Stimulated activated effector memory CD8-positive, alpha-beta T cell treated with anti-CD3 and anti-CD28 coated beads, Interleukin-12 subunit alpha, Interleukin-12 subunit beta, amount 100 ng/mL, for 72 hours (primary cell): ENCODE measurements at regions not wholly inside any gene's neighbourhood (a gene's known extent, or its start where the extent isn't known, plus 50 kb on each side); places are given as distances from the start of the nearest gene placed in this dataset.
"Not testable (repeated sequence)": the region's sequence is repeated elsewhere in the genome, so short reads cannot be mapped to it uniquely, and the experiment has no call there.

ENCODE experiments used
- ATAC-seq: fragments of 150-1000 bp; cut with Tn5 transposase; 2 replicates; pipeline ENCODE4 v1.10.0; 2021
- DNase-seq, 2 donors: peaks; one replicate each; pipeline ENCODE4 v3.0.0; 2021 to 2022; ENCODE audit warnings: low spot score in 2 of 2
- H3K27ac Mint-ChIP-seq: one replicate; pipeline ENCODE4 v1.8.0; 2022; ENCODE audit warnings: mild to moderate bottlenecking, mixed read lengths
- H3K36me3 Mint-ChIP-seq: one replicate; pipeline ENCODE4 v1.8.0; 2022; ENCODE audit warnings: mild to moderate bottlenecking, mixed read lengths
- H3K4me1 Mint-ChIP-seq: one replicate; pipeline ENCODE4 v1.8.0; 2022; ENCODE audit warnings: mixed read lengths
- H3K4me3 Mint-ChIP-seq: one replicate; pipeline ENCODE4 v1.8.0; 2022; ENCODE audit warnings: mild to moderate bottlenecking, mixed read lengths
- H3K9me3 Mint-ChIP-seq: one replicate; pipeline ENCODE4 v1.8.0; 2022; ENCODE audit warnings: mixed read lengths

GRCh38 chr6:44034391-44034861, 92.8 kb downstream of the MRPL14 start:
- Mint-ChIP-seq H3K4me1 (no peaks in the 10 kb centered on the region), H3K36me3 (no peaks in the 10 kb centered on the region), H3K4me3 (no peak overlapping the region), H3K27ac (no peak overlapping the region), H3K9me3 (no peaks in the 10 kb centered on the region)
- ATAC-seq (no peak), DNase-seq (no peak)

- H3K4me1 Mint-ChIP-seq, result no peaks in the 10 kb centered on the region
- H3K9me3 Mint-ChIP-seq, result no peaks in the 10 kb centered on the region
- no peak for DNase-seq
- H3K36me3 Mint-ChIP-seq, result no peaks in the 10 kb centered on the region
- ATAC-seq, result no peak
- H3K27ac Mint-ChIP-seq, result no peak overlapping the region
- H3K4me3 Mint-ChIP-seq, result no peak overlapping the region
Observed at GRCh38 chr6:44030812-44031454, 96.3 kb downstream of the MRPL14 start.

- DNase-seq, result no peak
- H3K4me3 Mint-ChIP-seq, result no peak overlapping the region
- H3K9me3 Mint-ChIP-seq, result no peaks in the 10 kb centered on the region
- no peak overlapping the region for H3K27ac Mint-ChIP-seq
- no peak for ATAC-seq
- no peaks in the 10 kb centered on the region for H3K4me1 Mint-ChIP-seq
- no peaks in the 10 kb centered on the region for H3K36me3 Mint-ChIP-seq
Observed at GRCh38 chr6:44029444-44030185, 97.6 kb downstream of the MRPL14 start.

GRCh38 chr6:44028789-44029310, 98.4 kb downstream of the MRPL14 start:
- no peak for DNase-seq
- Mint-ChIP-seq H3K4me3 (no peak overlapping the region), H3K9me3 (no peaks in the 10 kb centered on the region), H3K27ac (no peak overlapping the region), H3K36me3 (no peaks in the 10 kb centered on the region), H3K4me1 (no peaks in the 10 kb centered on the region)
- ATAC-seq, result no peak

DNA sequence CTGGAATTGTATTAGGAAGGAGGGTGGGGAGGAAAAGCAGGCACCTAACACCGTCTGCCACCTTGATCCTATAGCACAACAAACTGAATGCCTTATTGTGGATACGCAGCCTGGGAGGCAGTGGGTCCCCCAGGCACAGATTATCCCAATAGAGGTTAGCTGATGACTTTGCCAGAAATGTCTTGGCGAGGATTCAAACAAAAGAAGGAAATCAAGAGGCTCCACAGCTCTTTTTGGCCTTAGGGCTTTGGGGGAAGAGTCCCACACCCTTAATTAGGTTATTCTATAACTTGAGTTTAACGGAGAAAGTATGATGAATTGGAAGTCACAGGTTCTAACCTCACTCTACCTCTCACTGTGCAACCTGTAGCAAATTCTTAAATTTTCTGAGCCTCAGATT, 102.0 kb downstream of the MRPL14 start:
- H3K4me3 Mint-ChIP-seq, result no peak overlapping the region
- no peaks in the 10 kb centered on the region for H3K36me3 Mint-ChIP-seq
- H3K4me1 Mint-ChIP-seq, result no peaks in the 10 kb centered on the region
- no peak overlapping the region for H3K27ac Mint-ChIP-seq
- ATAC-seq, result no peak
- DNase-seq, result no peak
- H3K9me3 Mint-ChIP-seq, result no peaks in the 10 kb centered on the region

DNA sequence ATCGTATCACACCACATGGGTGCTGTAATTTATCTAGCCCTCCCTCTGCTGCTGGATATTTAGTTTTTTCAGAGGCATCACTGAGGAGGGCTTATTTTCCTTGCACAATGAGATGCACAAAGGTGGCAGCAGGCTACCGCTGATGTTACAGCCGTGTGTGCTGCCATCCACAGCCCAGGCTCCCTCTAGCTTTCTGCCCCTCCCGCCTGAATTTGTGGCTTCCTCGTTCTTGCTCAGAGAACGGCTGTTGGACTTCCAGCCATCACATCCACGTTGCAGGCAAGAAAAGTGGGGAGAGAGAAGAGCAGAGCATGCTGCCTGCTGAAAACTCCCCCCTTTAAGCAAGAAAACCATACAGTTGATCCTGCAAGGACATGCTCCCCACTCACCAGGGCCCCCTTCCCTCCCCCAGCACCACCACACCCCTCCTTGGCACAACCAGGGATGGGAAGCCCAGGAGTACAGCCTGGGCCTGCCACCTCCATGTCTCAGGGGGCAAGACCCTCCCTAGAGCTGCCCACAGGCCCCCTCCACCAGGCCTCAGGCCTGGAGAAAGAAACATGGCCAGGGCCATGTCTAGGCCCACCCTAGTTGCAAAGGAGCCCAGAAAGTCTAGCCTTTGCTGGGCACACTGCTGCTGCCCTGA, 102.6 kb downstream of the MRPL14 start:
- Mint-ChIP-seq H3K9me3 (no peaks in the 10 kb centered on the region), H3K36me3 (no peaks in the 10 kb centered on the region), H3K27ac (no peak overlapping the region), H3K4me3 (no peak overlapping the region), H3K4me1 (no peaks in the 10 kb centered on the region)
- ATAC-seq, result no peak
- DNase-seq, result no peak

DNA sequence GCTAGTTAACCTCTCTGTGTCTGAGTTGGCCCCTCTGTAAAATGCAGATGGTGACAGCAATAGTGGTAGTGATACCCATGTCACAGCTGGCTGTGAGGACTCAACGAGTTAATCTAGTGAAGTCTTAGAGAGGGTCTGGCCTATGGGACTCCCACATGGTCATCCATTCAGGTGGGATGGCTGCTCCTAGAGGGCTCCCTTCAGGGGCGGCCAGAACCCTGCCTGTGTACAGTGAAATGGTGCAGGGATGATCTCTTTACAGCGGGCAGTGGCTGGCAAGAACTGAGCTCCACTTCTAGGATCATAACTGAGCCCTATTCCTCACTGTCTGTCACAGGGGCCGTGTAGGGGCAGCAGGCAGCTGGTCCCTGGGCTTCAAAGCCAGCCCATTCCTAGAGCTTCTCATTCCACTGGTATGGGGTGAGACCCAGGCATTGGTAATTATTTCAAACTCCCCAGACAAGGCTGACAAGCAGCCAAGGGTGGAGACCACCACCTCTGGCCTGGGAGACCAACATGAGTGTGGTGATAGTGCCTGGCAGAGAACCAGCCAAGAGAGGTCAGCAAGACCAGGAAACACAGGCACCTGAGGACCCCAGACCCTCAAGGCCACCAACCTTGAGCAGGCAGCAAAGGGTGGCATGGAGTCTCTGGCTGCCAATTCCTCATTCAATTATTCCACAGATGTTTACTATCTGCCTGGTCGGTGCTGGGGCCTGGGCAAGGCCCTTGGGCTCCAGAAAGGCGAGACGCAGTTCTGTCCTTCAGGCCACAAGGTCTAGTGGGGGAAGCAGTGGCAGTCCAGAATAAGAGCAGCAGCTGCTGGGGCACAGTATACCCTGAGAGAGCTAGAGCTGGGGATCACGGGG, 103.4 kb downstream of the MRPL14 start:
- ATAC-seq (no peak), DNase-seq (no peak)
- Mint-ChIP-seq H3K9me3 (no peaks in the 10 kb centered on the region), H3K36me3 (no peaks in the 10 kb centered on the region), H3K4me1 (no peaks in the 10 kb centered on the region), H3K27ac (no peak overlapping the region), H3K4me3 (no peak overlapping the region)

DNA sequence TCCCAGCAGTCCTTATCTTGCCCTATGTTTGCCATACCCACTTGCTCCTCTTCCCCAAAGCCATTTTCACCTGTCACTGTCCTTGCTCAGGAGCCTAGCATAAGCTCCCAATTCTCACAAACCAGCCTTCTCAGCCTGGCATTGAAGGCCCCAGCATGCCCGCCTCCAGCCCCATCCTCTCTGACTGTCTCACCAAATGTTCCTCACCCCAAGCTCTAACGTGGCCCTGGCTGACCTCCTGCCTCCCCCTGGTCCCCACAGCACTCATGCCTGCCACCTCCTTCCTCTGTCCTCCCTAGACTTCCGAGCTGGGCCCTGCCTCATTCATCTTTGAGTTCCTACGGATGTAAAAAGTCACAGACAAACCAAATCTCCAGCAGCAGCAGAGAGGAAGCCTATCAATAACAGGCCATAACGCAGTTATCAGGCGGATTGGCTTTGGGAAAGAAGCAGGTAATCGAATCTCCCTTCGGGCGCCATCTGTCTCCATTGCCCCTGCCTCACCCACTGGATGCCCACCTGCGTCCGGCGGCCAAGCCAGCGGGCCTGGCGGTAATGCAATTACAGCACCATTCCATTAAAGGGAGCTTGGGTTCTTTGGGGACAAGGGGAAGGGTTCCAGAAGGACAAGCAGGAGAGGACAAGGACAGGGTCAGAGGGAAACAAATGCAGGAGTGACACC, 104.4 kb downstream of the MRPL14 start:
- ATAC-seq (no peak), DNase-seq (no peak)
- Mint-ChIP-seq H3K9me3 (no peaks in the 10 kb centered on the region), H3K4me3 (no peak overlapping the region), H3K36me3 (no peaks in the 10 kb centered on the region), H3K27ac (peak overlapping the region; percentile 6), H3K4me1 (no peaks in the 10 kb centered on the region)

- H3K4me1 Mint-ChIP-seq, result no peaks in the 10 kb centered on the region
- no peaks in the 10 kb centered on the region for H3K9me3 Mint-ChIP-seq
- ATAC-seq (peak; percentile 11), DNase-seq (no peak)
- H3K27ac Mint-ChIP-seq, result no peak overlapping the region
- no peak overlapping the region for H3K4me3 Mint-ChIP-seq
- no peaks in the 10 kb centered on the region for H3K36me3 Mint-ChIP-seq
Observed at GRCh38 chr6:44022296-44022661, 105.0 kb downstream of the MRPL14 start.

- Mint-ChIP-seq H3K4me1 (no peaks in the 10 kb centered on the region), H3K27ac (no peak overlapping the region), H3K4me3 (no peak overlapping the region), H3K9me3 (no peaks in the 10 kb centered on the region), H3K36me3 (no peaks in the 10 kb centered on the region)
- DNase-seq (no peak), ATAC-seq (peak; percentile 20)
Observed at GRCh38 chr6:44021589-44022295, 105.5 kb downstream of the MRPL14 start.

- ATAC-seq, result no peak
- no peaks in the 10 kb centered on the region for H3K4me1 Mint-ChIP-seq
Observed at GRCh38 chr6:44020664-44021425, 106.4 kb downstream of the MRPL14 start.

GRCh38 chr6:44020148-44020547, 107.1 kb downstream of the MRPL14 start:
- Mint-ChIP-seq H3K9me3 (no peaks in the 10 kb centered on the region), H3K36me3 (no peaks in the 10 kb centered on the region), H3K4me1 (no peaks in the 10 kb centered on the region), H3K27ac (no peak overlapping the region), H3K4me3 (no peak overlapping the region)
- DNase-seq (no peak), ATAC-seq (no peak)

More at GRCh38 chr6:44020664-44021425, 106.4 kb downstream of the MRPL14 start:
- H3K36me3 Mint-ChIP-seq, result no peaks in the 10 kb centered on the region
- no peak overlapping the region for H3K27ac Mint-ChIP-seq
- H3K4me3 Mint-ChIP-seq, result no peak overlapping the region
- no peaks in the 10 kb centered on the region for H3K9me3 Mint-ChIP-seq
- no peak for DNase-seq

DNA sequence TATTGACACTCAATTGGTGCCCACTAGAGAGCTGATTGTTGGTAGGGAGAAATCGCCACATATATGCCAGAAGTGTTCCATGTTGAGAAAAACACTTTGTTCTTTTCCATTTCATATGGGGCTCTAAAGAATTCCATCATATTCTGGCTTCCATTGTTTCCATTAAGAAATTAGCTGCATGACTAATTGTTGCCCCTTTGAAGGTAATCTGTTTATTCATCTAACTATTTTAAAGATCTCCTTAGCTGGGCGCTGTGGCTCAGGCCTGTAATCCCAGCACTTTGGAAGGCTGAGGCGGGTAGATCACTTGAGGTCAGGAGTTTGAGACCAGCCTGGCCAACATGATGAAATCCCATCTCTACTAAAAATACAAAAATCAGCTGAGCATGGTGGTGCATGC, 109.9 kb downstream of the MRPL14 start:
- not testable (repeated sequence) for H3K9me3 Mint-ChIP-seq, H3K4me1 Mint-ChIP-seq, DNase-seq, ATAC-seq, H3K27ac Mint-ChIP-seq, H3K36me3 Mint-ChIP-seq, H3K4me3 Mint-ChIP-seq
